HG03139 (cell line): ENCODE measurements at regions not wholly inside any gene's neighbourhood (a gene's known extent, or its start where the extent isn't known, plus 50 kb on each side); places are given as distances from the start of the nearest gene placed in this dataset.

Experiments used
- ATAC-seq: cut with Tn5 transposase; IDR thresholded peaks from one replicate; pipeline ENCODE4 v1.9.1; 2021; ENCODE audit not compliant: unreplicated experiment

DNA sequence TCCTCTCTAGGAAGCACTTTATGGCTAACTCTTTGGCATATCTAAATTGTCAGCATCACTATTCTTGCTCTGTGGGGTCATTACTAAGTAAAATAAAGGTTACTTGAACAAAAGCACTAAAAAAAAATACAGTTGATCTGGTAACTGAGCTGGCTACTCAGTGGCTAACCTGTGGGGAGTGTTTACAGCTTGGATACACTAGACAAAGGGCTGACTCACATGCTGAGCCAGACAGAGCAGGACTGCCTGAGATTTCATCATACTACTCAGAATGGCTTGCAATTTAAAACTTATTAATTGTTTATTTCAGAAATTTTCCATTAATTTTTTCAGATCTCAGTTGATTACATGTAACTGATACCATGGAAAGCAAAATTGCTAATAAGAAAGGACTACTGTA lies 1690.4 kb upstream of the SLC39A10 start:
- no peak for ATAC-seq

DNA sequence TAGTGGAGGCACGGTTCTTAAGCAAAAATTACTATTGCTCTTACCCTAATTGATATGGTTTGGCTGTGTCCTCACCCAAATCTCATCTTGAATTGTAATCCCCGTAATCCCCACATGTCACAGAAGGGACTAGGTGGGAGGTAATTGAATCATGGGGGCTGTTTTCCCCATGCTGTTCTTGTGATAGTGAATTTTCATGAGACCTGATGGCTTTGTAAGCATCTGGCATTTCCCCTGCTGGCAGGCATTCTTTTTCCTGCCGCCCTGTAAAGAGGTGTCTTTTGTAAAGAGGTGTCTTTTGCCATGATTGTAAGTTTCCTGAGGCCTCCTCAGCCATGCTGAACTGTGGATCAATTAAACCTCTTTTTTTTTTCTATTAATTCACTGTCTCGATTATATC lies 1691.8 kb upstream of the SLC39A10 start:
- ATAC-seq: no peak

DNA sequence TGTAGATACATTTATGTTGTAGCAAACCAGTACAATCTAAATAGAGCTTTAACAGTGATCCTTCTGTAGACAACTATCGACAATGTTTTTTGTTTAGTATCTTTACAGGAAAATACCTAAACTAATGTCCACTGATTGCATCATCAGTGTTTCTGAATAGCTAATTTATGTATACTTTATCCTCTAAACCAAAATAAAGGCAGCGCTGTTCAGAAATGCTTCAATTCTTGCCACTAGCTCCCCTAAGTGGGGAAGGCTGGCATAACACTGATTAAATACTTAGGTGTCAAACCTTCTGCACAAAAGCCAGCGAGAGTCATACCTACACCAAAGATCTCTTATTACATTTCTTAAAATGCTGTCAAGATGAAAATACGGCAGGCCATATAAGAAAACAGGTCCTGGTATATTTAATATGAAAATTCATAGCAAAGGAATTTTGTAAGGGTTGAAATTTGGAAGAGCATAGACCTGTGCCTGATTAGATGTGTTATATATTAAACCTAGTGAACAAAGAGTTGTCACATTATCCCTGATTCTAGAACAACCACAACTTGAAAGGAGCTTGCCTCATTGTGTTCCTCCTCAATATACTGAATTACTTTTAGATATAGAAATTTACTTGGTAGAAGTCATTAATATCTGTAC lies 1693.4 kb upstream of the SLC39A10 start:
- ATAC-seq: no peak

DNA sequence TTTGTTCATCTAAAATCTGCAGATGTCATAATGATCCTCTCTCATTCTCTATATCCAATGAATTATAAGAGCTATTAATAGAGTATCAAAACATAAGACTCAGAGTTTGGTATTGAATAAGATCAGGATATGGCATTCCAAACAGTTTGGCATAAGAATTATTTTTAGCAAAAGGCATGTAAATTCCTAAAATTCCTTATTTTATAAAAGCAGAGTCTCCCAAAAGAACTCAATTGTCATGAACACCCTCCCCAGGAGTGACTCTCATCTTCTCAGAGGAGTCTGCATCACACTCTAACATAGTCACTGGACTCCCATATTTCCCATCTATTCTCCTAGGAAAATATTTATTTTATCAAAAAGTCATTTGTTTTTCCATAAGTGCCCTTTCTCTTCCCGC lies 1710.2 kb upstream of the SLC39A10 start:
- ATAC-seq: no peak

DNA sequence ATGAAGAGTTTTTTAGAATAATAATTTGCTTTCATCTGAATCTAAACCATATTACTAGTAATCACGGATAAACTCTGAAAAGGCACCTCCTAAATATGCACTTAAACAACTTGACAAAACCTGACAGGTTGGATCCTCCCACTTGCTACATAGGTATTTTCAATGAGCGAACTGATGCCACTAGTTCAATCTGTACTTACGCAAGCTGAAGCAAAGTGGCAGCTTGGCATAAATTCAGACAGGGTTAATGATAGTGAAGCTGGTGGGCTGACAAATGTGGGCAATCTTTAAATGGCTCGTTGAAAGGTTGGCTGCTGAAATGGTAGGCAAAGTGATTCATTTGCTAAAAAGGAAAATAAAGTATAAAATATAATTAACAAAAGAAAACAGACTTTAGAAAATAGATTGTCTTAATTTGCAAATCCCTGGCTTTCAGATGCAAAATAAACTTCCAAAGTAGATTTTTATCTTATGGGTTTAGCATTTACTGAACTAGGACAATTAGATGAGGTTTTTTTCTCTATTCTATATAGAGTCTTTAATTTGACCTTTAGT lies 1713.5 kb upstream of the SLC39A10 start:
- no peak for ATAC-seq

DNA sequence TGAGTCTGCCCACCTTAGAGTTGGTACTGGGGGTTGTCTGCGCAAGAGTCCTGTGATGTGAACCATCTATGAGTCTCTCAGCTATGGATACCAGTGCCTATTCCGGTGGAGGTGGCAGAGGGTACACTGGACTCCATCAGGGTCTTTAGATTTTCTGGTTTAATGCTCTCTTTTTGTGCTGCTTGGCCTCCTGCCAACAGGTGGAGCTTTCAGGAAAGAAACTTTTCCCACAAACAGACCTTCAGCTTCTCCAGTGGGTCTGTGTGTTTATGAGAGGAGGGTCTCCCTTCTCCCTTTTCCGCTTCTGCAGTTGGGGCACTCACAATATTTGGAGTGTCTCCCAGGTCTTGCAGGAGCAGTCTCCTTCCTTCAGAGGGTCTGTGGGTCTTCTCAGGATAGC lies 1721.9 kb upstream of the SLC39A10 start:
- no peak for ATAC-seq

DNA sequence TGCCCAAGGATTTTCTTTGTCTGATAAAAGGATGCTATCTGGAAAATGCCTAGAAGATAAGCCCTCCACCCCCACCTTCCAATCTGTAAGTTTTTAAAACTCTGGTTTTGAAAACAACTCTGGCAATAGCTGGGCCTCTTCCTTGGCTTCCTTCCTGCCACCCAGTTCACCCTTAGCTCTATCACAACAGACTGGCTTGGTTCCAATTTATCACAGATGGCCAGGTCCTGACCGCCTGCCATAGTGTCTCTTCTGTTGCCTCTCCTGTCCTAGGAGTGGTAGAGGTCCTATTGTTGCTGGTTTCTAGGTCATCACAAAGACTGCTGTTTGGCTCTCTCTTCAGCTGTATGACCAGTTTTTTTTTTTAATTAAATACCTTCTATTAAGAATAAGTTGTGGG lies 1727.9 kb upstream of the SLC39A10 start:
- ATAC-seq: no peak

DNA sequence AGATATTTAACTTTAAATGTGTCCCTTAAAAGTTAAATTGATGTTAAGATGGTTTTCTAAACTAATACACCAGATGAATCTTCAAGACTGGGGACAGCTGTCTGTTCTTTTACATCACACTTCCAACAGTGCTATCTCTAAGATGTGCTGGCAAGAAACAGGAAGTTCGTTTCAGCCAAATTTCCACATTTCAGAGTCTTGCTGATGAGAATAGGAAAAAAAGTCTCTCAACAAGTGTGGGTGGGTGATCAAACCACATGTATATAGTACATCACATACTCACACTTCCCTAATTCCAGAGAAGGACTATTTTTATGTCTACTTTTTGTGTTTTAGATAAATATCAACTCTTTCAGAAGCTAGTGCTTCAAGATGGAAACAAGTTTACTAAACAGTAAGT lies 1712.8 kb upstream of the TMEFF2 start:
- ATAC-seq: no peak

DNA sequence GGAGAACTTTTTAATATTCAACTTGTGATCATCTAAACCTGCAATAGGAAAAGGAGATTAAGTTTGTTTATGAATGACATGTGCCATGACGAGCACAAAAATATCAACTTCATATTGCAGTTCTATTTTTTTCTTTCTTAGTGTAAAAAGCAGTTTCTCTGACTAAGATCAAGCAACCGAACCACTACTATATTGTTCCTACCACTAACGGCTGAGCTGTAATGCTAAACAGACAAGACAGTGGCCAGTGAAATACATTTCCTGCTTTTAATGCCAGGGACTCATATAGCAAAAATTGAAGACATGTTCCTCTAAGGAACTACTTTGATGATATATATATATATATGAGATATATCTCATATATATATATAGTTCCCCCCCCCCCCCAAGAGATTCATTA lies 1705.6 kb upstream of the TMEFF2 start:
- ATAC-seq: no peak

DNA sequence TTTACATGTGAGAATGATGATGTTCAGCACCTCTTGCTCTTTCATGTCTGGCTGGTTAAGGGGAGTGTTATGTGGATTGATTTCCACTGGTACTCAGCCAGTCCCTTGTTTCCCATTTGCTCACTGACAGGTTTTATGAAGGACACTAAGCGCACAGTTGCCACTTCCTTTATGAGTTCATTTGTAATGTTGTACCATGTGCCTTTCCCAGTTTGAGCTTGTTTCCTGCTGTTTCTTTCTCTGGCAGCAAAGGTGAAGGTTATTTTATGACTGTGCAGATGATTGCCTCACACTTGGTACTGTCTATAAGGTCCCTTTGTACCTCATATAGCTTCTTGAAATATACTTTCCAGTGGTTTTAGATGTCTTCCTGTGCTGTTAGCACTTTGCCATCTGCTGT lies 1700.5 kb upstream of the TMEFF2 start:
- no peak for ATAC-seq

DNA sequence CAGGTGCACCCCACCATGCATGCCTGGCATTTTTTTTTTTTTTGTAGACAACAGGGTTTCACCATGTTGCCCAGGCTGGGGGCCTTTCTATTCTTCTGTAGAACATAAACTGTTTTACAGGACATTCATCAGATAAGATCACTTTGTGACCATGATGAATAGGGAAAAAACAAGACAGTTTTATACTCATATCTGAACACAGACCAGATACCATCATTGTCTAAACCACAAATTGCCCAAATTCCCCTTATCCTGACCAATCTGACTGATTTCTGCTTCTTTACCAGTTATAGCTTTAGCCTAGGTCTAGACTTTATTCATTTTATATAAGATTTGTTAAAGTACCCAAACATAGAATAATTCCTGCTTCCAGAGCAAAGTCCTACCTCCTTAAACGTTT lies 1699.3 kb upstream of the TMEFF2 start:
- ATAC-seq: no peak

DNA sequence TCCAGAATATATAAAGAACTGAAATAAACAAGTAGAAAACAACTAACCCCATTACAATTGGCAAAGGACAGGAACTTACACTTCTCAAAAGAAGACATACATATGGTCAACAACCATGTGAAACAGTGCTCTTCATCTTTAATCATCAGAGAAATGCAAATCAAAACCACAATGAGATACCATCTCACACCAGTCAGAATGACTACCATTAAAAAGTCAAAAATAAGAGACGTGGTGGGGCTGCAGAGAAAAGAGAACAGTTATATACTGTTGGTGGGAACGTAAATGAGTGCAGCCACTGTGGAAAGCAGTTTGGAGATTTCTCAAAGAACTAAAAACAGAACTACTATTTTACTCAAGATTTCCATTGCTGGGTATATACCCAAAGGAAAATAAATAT lies 1696.3 kb upstream of the TMEFF2 start:
- no peak for ATAC-seq

DNA sequence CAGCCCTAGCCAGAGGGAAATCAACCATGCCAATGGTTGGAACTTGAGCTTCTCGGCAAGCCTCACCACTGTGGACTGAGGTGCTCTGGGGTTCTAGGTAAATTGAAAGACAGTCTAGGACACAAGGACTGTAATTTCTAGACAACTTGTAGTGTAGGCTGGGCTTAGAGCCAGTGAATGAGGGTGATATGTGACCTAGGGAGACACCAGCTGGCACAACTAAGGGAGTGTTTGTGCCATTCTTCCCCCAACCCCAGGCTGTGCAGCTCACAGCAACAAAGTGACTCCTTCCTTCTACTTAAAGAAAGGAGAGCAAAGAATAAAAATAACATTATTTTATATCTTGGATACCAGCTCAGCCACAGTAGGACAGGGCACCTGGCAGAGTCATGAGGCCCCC lies 1690.7 kb upstream of the TMEFF2 start:
- no peak for ATAC-seq

DNA sequence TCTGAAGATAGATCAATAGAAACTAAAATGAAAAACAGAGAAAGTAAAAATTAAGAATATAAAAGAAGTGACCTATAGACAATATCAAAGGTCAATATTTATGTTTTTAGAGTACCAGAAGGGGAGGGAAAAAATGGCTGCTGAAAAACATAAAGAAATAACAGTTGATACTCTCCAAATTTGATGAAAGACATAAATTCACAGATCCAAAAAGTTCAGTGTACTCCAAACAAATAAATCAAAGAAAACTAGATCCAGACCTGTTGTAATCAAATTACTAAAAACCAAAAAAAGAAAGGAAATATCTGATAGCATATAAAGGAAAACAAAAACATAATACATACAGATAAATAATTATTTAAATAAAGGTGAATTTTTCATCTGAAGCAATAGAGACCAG lies 1689.1 kb upstream of the TMEFF2 start:
- no peak for ATAC-seq

DNA sequence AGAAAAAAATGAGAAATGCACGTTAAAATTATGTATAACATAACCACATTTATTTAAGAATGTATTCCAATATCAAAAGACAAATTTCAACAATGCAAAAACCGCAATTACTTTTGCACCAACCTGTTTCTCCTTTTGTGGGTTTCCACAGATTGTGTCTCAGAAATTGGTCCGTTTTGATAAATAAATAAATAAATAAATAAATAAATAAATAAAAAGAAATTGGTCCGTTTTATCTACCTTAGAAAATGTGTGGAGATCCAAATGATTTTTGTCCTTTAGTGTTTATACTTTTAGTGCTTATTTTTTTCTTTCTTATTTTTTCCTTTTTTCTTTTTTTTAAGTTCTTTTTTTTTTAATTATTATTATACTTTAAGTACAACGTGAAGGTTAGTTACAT lies 1682.2 kb upstream of the TMEFF2 start:
- no peak for ATAC-seq

DNA sequence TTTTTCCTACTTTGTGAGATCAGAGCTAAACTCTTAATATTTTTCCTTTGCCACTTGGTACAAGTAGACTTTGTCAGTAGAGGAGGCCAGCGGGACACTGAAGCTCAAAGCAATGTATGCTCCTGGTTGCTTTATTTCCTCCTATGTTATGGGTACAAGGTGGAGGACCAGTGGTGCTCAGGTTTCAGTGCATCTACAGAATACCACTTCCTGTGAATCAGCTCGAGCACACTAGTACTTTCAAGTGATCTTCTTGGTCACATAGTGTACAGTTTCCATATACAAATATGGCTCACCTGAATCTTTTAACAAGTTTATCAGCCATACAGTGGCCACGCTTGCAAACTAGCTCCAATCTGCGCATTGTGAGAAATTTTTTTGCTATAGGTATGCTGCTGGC lies 1674.8 kb upstream of the TMEFF2 start:
- no peak for ATAC-seq

DNA sequence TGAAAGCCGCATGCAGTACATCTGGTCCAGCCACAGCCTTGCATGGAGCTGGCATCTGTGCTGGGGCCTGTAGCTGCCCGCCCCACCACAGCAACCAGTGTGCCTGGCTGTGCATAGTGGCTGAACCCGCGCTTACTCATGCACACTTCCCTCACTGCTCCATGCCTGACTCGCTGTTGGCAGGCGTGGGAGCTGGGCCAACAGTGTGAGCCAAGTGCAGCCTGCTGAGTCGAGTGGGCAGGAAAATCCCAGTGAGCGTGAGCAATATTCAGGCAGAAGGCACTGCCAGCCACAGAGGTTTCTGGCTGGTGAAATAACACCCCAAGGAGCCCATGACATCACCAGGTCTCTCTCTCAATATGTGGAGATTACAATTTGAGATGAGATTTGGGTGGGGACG lies 1674.1 kb upstream of the TMEFF2 start:
- ATAC-seq: no peak

DNA sequence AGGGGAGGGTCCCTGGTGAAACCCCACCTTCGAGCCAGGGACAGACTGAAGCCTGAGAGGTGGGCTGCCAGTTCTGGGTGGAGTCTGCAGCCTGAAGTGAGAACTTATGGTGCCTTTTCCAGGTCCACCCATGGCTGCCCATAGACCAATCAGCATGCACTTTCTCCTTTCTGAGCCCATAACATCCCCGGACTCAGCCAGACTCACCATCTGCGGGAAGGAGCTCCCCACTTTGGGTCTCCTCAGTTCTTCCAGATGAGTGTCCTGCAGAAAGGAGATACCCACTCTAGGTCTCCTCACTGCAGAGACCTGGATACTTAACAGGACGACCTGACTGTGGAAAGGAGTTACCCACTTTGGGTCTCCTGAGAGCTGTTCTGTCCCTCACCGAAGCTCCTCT lies 1673.4 kb upstream of the TMEFF2 start:
- no peak for ATAC-seq

DNA sequence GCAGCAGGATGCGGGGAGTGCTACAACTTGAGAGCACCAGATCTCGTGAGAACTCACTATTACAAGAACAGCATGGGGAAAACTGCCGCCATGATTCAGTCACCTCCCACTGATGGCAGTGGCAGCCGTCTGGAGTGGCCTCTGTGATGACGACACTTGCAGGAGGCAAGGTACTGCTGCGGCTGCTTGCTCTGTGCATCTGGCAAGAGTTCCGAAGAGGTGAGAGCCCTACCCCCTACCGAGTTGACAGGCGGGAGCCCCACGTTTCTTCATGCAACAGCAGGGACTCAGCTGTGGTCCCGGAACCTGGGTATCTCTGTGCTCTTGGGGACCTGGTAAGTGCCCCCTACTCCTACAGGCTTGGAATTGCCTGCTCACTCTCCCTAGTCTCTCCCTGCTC lies 1672.7 kb upstream of the TMEFF2 start:
- no peak for ATAC-seq

DNA sequence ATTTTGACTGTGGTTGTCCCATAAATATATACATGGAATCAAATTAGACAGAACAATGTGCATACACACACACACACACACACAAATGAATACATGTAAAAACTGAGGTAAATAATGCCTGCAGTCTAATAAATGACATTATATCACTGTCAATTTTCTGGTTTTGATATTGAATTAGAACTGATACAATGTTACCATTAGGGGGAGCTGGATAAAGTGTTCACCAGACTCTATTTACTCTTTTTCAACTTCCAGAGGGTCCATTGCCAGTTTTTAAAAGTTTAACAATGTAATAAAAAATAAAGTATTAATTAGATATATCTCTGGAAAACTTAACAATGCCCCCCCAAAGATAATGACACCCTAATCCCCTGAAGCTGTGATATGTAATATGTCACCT lies 1666.8 kb upstream of the TMEFF2 start:
- ATAC-seq: no peak

DNA sequence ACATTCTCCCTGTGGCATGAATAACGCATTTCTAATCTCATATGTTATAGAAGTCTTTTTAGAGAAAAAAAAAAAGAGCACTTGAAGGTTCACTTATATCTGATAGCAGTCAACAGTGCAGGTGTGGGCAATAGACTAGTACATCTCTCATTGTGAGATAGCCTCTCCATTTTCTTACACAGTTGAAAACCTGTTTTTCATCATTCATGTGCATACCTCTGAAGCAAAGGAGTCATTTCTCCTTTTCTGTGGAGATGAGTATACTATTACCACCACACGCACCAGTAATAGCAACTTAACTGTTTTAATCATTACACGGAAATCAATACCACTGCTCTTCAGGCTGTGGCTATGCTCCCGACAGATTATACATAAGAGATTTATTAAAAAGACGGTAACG lies 1653.3 kb upstream of the TMEFF2 start:
- no peak for ATAC-seq

DNA sequence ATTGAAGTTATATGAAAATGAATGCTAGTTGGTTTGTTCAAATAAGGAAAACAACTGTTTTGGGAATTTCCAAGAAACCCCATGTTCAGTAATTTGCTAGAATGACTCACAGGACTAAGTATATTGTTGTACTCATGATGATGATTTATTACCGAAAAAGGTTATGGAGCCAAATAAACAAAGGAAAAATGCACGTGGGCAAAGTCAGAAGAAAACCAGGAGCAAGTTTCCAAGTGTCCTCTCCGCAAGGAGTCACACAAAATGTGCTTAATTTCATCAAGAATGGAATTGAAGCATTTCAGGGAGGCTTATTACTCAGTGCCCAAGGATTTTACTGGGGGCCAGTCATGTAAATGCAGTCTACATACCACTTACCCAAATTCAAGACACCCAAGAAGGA lies 1652.4 kb upstream of the TMEFF2 start:
- no peak for ATAC-seq

DNA sequence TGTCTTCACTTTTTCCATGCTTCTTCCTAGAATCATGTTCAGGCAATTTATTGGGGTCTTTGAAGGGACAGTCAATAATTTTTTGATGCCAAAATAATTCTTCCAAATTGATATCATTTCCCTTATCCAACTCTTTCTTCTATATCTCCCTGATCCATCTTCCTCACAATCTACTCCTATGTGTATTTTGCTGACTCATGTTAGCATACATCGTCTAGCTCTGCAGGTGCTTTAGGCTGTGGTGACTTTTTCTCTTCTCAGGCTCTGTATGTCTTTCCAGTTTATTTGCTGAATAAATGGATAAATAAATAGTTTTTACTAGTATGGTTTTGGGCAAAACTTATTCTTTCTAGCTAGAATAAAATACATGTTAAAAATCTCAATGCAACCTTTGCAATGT lies 1650.9 kb upstream of the TMEFF2 start:
- ATAC-seq: no peak
